ENCODE measurements at regions not wholly inside any gene's neighbourhood (a gene's known extent, or its start where the extent isn't known, plus 50 kb on each side); places are given as distances from the start of the nearest gene placed in this dataset.

DNA sequence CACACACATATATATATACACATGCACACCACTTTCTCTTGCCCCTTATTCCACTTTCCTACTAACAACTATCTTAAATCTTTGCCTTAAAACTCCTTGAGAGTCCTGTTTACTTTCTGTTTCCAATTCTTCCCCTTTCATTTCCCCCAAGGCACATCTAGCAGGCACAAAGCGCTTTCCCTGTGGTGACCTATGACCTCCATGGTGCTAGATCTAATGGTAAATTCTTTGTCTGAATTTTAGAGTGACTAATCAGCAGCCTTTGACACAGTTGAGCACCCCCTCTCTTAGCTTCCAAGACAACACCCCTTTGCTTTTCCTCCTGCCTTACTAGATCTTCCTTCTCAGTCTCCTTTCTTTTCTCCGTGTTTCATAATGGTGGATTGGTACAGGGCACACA is 236.4 kb upstream of the TTC29 start:
- TF ChIP-seq CTCF (IDR thresholded peaks at IDR 0.05) (no peak), POLR2A (IDR thresholded peaks at IDR 0.05) (no peak)
